Astrocyte (in vitro differentiated cells and primary cell): ENCODE measurements at regions not wholly inside any gene's neighbourhood (a gene's known extent, or its start where the extent isn't known, plus 50 kb on each side); places are given as distances from the start of the nearest gene placed in this dataset.
A peak's percentile ranks its signal among the peaks of the same experiment; 100 is the strongest.

Experiments used
- DNase-seq: peaks from one replicate; pipeline ENCODE4 v3.0.0-alpha.2; 2010; ENCODE audit warnings: low read depth
- FAIRE-seq: peaks from 2 replicates; lab custom pipeline; 2011; peaks lifted over from hg19 to GRCh38; lab: Jason Lieb, UNC
- H2AFZ ChIP-seq: 2 replicates; pipeline ENCODE4 v1.6.0; 2012; ENCODE audit warnings: low read depth, low read length, inconsistent platforms
- H3K27ac ChIP-seq: 2 replicates; pipeline ENCODE4 v1.5.1; 2011; ENCODE audit warnings: low read depth, low read length, inconsistent platforms
- H3K27me3 ChIP-seq: 2 replicates; pipeline ENCODE4 v1.6.0; 2011; ENCODE audit warnings: low read length, inconsistent platforms; ENCODE audit not compliant: insufficient read depth
- H3K36me3 ChIP-seq: 2 replicates; pipeline ENCODE4 v1.5.1; 2011; ENCODE audit warnings: low read length, inconsistent platforms; ENCODE audit not compliant: insufficient read depth
- H3K4me1 ChIP-seq: 2 replicates; pipeline ENCODE4 v1.5.1; 2011; ENCODE audit warnings: low read length, inconsistent platforms; ENCODE audit not compliant: insufficient read depth
- H3K4me2 ChIP-seq: 2 replicates; pipeline ENCODE4 v1.6.0; 2012; ENCODE audit warnings: low read length, inconsistent platforms
- H3K4me3 ChIP-seq: 2 replicates; pipeline ENCODE4 v1.5.1; 2011; ENCODE audit warnings: low read depth, mild to moderate bottlenecking, low read length, inconsistent platforms; ENCODE audit not compliant: insufficient read depth
- H3K79me2 ChIP-seq: 2 replicates; pipeline ENCODE4 v1.6.0; 2012; ENCODE audit warnings: mild to moderate bottlenecking, low read length, inconsistent platforms; ENCODE audit not compliant: insufficient read depth
- H3K9ac ChIP-seq: 2 replicates; pipeline ENCODE4 v1.6.0; 2012; ENCODE audit warnings: mild to moderate bottlenecking, low read length, inconsistent platforms
- H3K9me3 ChIP-seq: 2 replicates; pipeline ENCODE4 v1.5.1; 2012; ENCODE audit warnings: low read depth, mild to moderate bottlenecking, low read length, inconsistent platforms; ENCODE audit not compliant: insufficient read depth
- H4K20me1 ChIP-seq: 2 replicates; pipeline ENCODE4 v1.6.0; 2012; ENCODE audit warnings: low read length, inconsistent platforms; ENCODE audit not compliant: insufficient read depth
- H3K27ac Mint-ChIP-seq: one replicate; pipeline ENCODE4 v1.8.0; 2021; ENCODE audit warnings: mild to moderate bottlenecking, mixed read lengths; ENCODE audit not compliant: unreplicated experiment
- H3K27me3 Mint-ChIP-seq: one replicate; pipeline ENCODE4 v1.8.0; 2021; ENCODE audit warnings: low read depth, mixed read lengths; ENCODE audit not compliant: unreplicated experiment
- H3K36me3 Mint-ChIP-seq: one replicate; pipeline ENCODE4 v1.8.0; 2021; ENCODE audit warnings: low read depth, mixed read lengths; ENCODE audit not compliant: unreplicated experiment
- H3K4me1 Mint-ChIP-seq: one replicate; pipeline ENCODE4 v1.8.0; 2021; ENCODE audit warnings: low read depth, mixed read lengths; ENCODE audit not compliant: unreplicated experiment
- H3K4me3 Mint-ChIP-seq: one replicate; pipeline ENCODE4 v1.8.0; 2021; ENCODE audit warnings: mild to moderate bottlenecking, moderate library complexity, mixed read lengths; ENCODE audit not compliant: unreplicated experiment
- H3K9me3 Mint-ChIP-seq: one replicate; pipeline ENCODE4 v1.8.0; 2021; ENCODE audit warnings: mild to moderate bottlenecking, mixed read lengths; ENCODE audit not compliant: unreplicated experiment
- EZH2 ChIP-seq: IDR thresholded peaks from 2 replicates; pipeline ENCODE4 v1.6.1; 2012; ENCODE audit warnings: mild to moderate bottlenecking, low read length, inconsistent platforms; ENCODE audit not compliant: insufficient read depth
- TF ChIP-seq, protein P1 (sequence below): IDR thresholded peaks from 2 replicates; pipeline ENCODE4 v1.5.1; 2011; ENCODE audit warnings: low read depth, mild to moderate bottlenecking, inconsistent platforms, low read length, moderate library complexity; ENCODE audit not compliant: insufficient read depth

DNA sequence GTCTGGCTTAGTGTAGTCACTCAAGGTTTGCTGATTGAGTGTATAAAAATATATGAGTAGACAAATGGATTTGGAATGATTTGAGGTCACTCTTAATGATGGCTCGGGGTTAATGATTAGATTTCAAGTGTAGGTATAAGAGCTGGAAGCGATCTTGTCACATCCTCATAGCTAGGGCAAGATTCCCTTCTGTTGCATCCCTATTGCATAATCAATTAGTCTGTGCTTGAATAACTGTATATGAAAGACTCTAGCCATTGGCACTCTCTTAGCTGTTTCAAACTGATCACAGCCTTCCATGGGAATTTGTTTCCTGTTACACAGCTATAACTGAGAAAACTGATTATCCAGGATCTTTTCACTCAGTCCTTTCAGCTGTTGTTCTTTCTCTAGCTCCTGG lies 811.6 kb downstream of the TLE4 start:
- no peaks in the 10 kb centered on the region for H4K20me1 ChIP-seq
- no peak overlapping the region for H3K4me3 ChIP-seq
- no peak overlapping the region for H3K4me3 Mint-ChIP-seq
- H3K4me2 ChIP-seq = no peak overlapping the region
- no peaks in the 10 kb centered on the region for H3K27me3 Mint-ChIP-seq
- H3K36me3 ChIP-seq = no peaks in the 10 kb centered on the region
- H3K79me2 ChIP-seq = no peaks in the 10 kb centered on the region
- no peak overlapping the region for H3K27ac Mint-ChIP-seq
- H3K27me3 ChIP-seq = no peaks in the 10 kb centered on the region
- DNase-seq (no peak), FAIRE-seq (no peak)
- H3K36me3 Mint-ChIP-seq = no peaks in the 10 kb centered on the region
- TF ChIP-seq, protein P1, sequence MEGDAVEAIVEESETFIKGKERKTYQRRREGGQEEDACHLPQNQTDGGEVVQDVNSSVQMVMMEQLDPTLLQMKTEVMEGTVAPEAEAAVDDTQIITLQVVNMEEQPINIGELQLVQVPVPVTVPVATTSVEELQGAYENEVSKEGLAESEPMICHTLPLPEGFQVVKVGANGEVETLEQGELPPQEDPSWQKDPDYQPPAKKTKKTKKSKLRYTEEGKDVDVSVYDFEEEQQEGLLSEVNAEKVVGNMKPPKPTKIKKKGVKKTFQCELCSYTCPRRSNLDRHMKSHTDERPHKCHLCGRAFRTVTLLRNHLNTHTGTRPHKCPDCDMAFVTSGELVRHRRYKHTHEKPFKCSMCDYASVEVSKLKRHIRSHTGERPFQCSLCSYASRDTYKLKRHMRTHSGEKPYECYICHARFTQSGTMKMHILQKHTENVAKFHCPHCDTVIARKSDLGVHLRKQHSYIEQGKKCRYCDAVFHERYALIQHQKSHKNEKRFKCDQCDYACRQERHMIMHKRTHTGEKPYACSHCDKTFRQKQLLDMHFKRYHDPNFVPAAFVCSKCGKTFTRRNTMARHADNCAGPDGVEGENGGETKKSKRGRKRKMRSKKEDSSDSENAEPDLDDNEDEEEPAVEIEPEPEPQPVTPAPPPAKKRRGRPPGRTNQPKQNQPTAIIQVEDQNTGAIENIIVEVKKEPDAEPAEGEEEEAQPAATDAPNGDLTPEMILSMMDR = no peak
- no peak for TF ChIP-seq EZH2
- H3K4me1 Mint-ChIP-seq = no peaks in the 10 kb centered on the region
- H3K9ac ChIP-seq = no peak overlapping the region
- H3K9me3 ChIP-seq = no peaks in the 10 kb centered on the region
- no peaks in the 10 kb centered on the region for H3K4me1 ChIP-seq
- no peak overlapping the region for H2AFZ ChIP-seq
- no peaks in the 10 kb centered on the region for H3K9me3 Mint-ChIP-seq
- H3K27ac ChIP-seq = no peak overlapping the region

DNA sequence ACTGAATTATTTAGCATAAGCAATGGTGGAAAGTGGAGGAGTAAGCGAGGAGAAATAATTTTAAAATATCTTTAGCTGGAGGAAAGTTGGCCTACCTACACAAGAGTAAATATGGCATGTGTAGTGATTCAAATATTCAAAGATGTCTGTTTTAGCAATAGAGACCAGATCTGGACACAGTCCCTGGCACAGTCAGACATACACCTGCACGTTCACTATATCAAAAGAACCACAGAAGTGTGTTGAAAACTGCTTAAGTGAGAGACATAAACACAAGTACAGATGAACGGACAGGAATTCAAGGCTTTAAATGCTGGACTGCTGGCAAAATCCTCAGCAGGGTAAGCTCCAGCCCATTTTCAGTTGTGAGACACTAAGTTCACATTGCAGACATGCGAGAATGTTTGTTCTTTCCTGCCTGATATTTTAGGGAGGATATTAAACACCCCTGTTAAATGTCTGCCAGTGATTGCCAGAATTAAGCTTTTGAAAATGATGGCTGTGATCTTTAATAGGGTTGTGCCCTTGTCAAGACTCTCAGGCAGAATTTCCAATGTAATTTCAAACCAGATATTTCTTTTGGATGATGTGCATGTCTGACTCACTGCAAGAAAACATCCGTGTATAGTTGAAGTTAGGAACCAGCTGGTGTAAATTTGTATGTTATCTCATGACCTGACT lies 810.6 kb downstream of the TLE4 start:
- Histone ChIP-seq H3K4me2 (no peak overlapping the region), H3K27ac (no peak overlapping the region), H3K9ac (no peak overlapping the region), H3K4me3 (no peak overlapping the region), H3K36me3 (no peaks in the 10 kb centered on the region), H3K9me3 (no peaks in the 10 kb centered on the region), H2AFZ (no peak overlapping the region), H3K4me1 (no peaks in the 10 kb centered on the region), H3K27me3 (no peaks in the 10 kb centered on the region), H3K79me2 (no peaks in the 10 kb centered on the region), H4K20me1 (no peaks in the 10 kb centered on the region)
- Mint-ChIP-seq H3K27ac (no peak overlapping the region), H3K9me3 (no peaks in the 10 kb centered on the region), H3K4me1 (no peaks in the 10 kb centered on the region), H3K36me3 (no peaks in the 10 kb centered on the region), H3K27me3 (no peaks in the 10 kb centered on the region), H3K4me3 (no peak overlapping the region)
- DNase-seq (peak; percentile 2), FAIRE-seq (no peak)
- TF ChIP-seq, protein P1 = no peak
- no peak for TF ChIP-seq EZH2

DNA sequence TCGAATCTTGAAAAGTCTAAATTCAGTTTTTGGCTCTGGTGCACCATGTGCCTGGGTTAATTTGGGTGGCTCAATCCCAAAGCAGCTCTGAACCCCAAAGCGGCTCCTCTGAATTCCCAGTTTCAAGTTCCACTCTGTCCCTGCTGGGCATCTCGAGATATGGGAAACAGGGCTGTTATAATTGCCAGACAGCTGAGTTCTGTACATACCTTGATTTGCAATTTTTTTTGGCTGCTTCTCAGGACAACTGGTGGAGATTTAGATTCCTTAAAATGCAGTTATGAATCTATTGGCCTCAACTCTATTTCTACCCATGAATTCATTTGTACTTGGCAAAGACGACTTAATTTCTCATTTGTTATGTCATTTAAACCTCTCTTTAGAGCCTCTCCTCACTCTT lies 808.5 kb downstream of the TLE4 start:
- Histone ChIP-seq H2AFZ (no peak overlapping the region), H3K27me3 (no peaks in the 10 kb centered on the region), H3K79me2 (no peaks in the 10 kb centered on the region), H3K27ac (no peak overlapping the region), H3K9ac (no peak overlapping the region), H3K4me3 (no peak overlapping the region), H3K9me3 (no peaks in the 10 kb centered on the region), H4K20me1 (no peaks in the 10 kb centered on the region), H3K4me2 (no peak overlapping the region), H3K4me1 (no peaks in the 10 kb centered on the region), H3K36me3 (no peaks in the 10 kb centered on the region)
- H3K4me3 Mint-ChIP-seq = no peak overlapping the region
- no peak for TF ChIP-seq EZH2
- TF ChIP-seq, protein P1 = no peak
- DNase-seq (no peak), FAIRE-seq (no peak)
- no peaks in the 10 kb centered on the region for H3K9me3 Mint-ChIP-seq
- no peaks in the 10 kb centered on the region for H3K27me3 Mint-ChIP-seq
- no peaks in the 10 kb centered on the region for H3K36me3 Mint-ChIP-seq
- H3K27ac Mint-ChIP-seq = no peak overlapping the region
- H3K4me1 Mint-ChIP-seq = no peaks in the 10 kb centered on the region
